Gastrocnemius medialis (tissue), 4 donors: ENCODE measurements at regions not wholly inside any gene's neighbourhood (a gene's known extent, or its start where the extent isn't known, plus 50 kb on each side); places are given as distances from the start of the nearest gene placed in this dataset.

ENCODE experiments used
- ATAC-seq, 2 donors: fragments of 150-250 bp; one replicate each; pipeline ENCODE4 v1.9.1; 2016
- DNase-seq, 2 donors: peaks; one replicate each; pipeline ENCODE4 v3.0.0-alpha.2; 2019
- H3K27ac ChIP-seq, 4 donors: fragments of 200-600 bp; sonication (generic); 1 replicate in 1 of 4; 2 replicates in 3 of 4; pipeline ENCODE4 v1.5.1; 2016 to 2018; ENCODE audit warnings: mild to moderate bottlenecking in 2 of 4, moderate library complexity in 1 of 4
- H3K27me3 ChIP-seq, 3 donors: fragments of 200-600 bp; sonication (generic) in 2 of 3; 1 replicate in 1 of 3; 2 replicates in 2 of 3; pipeline versions ENCODE4 v1.5.1 to v1.6.0; 2016 to 2019; ENCODE audit warnings: mild to moderate bottlenecking in 1 of 3, moderate library complexity in 1 of 3
- H3K36me3 ChIP-seq, 2 donors: fragments of 200-600 bp; sonication (generic) in 1 of 2; one replicate each; pipeline ENCODE4 v1.5.1; 2017 to 2018
- H3K4me1 ChIP-seq, 2 donors: fragments of 200-600 bp; sonication (generic) in 1 of 2; one replicate each; pipeline ENCODE4 v1.5.1; 2016 to 2017; ENCODE audit warnings: mild to moderate bottlenecking in 2 of 2
- H3K4me3 ChIP-seq, 4 donors: fragments of 200-600 bp; sonication (generic) in 3 of 4; 1 replicate in 1 of 4; 2 replicates in 3 of 4; pipeline ENCODE4 v1.5.1; 2016 to 2019; ENCODE audit warnings: mild to moderate bottlenecking in 2 of 4
- H3K9me3 ChIP-seq, 3 donors: fragments of 200-600 bp; sonication (generic) in 2 of 3; 1 replicate in 1 of 3; 2 replicates in 2 of 3; pipeline ENCODE4 v1.5.1; 2016 to 2019
- POLR2A ChIP-seq, 2 donors: fragments of 450-650 bp; IDR thresholded peaks; one replicate each; pipeline ENCODE4 v1.6.1; 2017; ENCODE audit warnings: antibody characterized with exemption in 2 of 2, mild to moderate bottlenecking in 2 of 2, moderate library complexity in 2 of 2
- in situ Hi-C, 4 donors: fragments of 200-750 bp; cut with MboI; loops; one replicate each; pipeline versions ENCODE4 v1.15.0 to v1.8.0; 2017; ENCODE audit warnings: low sequenced_read_pairs in 4 of 4
- intact Hi-C: fragments of 100-400 bp; cut with DNase I; formaldehyde crosslinking; loops from one replicate; pipeline ENCODE4 v1.15.1; 2023; ENCODE audit warnings: low total_unique reads
- TF ChIP-seq, protein P1 (sequence below), 5 experiments: fragments of 450-650 bp in 3 of 5; fragments of 200-600 bp in 2 of 5; sonication (generic) in 2 of 5; IDR thresholded peaks in 4 of 5; conservative IDR thresholded peaks in 1 of 5; 1 replicate in 4 of 5; 2 replicates in 1 of 5; pipeline ENCODE4 v1.5.1; 2016 to 2019; ENCODE audit warnings: antibody characterized with exemption in 5 of 5, mild to moderate bottlenecking in 3 of 5, moderate library complexity in 3 of 5

DNA sequence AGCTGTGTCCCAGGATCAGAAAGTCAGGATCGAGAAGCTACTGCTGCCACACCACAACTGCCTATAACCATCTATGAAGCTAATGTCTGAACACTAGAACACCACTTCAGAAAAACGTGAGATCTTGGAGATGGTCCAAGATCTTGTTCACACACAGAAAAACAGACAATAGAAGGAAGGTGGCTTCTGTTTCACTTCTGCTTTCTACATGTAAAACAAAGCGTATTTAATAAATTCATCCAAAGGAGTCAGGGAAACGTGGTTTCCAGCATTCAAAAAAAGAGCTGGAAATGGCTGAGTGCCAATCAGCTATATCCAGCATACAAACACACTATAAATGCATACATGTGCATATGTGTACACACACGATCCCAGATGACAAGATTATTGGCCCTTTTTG is 70.2 kb upstream of the CCDC71L start:
- Histone ChIP-seq H3K4me3 (no peak overlapping the region), H3K4me1 (no peaks in the 10 kb centered on the region), H3K36me3 (no peaks in the 10 kb centered on the region), H3K9me3 (no peaks in the 10 kb centered on the region), H3K27ac (peak overlapping the region in 1 of 4 donors; percentile 31), H3K27me3 (no peaks in the 10 kb centered on the region)
- in situ Hi-C loops, result loop anchor here in 1 of 4 donors (10.0 to 25.0 kb wide), 2 partner anchors 76 to 194 kb away; no protein-coding TSS in a partner anchor
- ATAC-seq (no peak), DNase-seq (no peak)
- TF ChIP-seq, protein P1, sequence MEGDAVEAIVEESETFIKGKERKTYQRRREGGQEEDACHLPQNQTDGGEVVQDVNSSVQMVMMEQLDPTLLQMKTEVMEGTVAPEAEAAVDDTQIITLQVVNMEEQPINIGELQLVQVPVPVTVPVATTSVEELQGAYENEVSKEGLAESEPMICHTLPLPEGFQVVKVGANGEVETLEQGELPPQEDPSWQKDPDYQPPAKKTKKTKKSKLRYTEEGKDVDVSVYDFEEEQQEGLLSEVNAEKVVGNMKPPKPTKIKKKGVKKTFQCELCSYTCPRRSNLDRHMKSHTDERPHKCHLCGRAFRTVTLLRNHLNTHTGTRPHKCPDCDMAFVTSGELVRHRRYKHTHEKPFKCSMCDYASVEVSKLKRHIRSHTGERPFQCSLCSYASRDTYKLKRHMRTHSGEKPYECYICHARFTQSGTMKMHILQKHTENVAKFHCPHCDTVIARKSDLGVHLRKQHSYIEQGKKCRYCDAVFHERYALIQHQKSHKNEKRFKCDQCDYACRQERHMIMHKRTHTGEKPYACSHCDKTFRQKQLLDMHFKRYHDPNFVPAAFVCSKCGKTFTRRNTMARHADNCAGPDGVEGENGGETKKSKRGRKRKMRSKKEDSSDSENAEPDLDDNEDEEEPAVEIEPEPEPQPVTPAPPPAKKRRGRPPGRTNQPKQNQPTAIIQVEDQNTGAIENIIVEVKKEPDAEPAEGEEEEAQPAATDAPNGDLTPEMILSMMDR (IDR thresholded peaks at IDR 0.05 in 4 of 5, conservative IDR thresholded peaks at IDR 0.05 in 1 of 5), result no peak
- intact Hi-C loops, result no loop called here

DNA sequence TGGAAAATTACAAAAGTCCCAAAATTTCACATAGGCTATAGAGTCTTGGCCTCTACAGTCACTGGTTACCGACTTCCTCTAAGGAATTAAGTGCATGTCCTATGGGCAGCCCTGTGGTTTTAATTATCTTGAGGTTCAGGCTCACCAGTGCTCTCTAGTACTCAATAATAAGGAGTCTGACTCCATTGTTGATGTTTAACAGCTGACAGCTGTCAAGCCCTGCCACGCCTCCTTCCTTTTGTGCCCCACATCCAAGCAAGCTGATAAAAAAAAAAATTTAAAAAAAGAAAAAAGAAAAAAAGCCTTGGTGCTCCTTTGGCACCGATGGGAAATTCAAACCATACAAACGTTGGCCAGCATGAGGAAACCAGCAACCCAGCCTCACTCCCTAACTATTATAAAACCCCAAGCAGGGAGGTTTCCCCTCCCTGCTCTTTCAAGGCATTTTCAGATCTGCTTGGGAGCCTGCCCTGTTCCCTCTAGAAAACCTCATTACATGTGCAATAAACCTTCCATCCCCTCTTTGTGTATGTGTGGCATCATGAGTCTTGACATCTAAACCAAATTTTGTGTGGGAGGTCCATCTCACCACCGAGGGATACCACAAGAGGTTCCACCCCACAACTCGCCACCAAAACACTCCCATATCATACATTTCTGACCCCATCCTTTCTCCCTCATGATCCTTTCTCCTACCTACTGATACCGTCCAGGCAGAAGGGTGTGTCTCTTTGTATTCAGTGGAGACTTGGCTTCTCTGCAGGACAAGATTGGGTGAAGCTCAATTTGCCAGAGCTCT is 70.9 kb upstream of the CCDC71L start:
- Histone ChIP-seq H3K36me3 (no peaks in the 10 kb centered on the region), H3K27ac (peak overlapping the region in 1 of 4 donors; percentile 31), H3K27me3 (no peaks in the 10 kb centered on the region), H3K4me3 (no peak overlapping the region), H3K4me1 (no peaks in the 10 kb centered on the region), H3K9me3 (no peaks in the 10 kb centered on the region)
- intact Hi-C loops (no loop called here), in situ Hi-C loops (loop anchor here in 1 of 4 donors (10.0 to 25.0 kb wide), 2 partner anchors 77 to 195 kb away; no protein-coding TSS in a partner anchor)
- DNase-seq, result no peak
- TF ChIP-seq, protein P1 (IDR thresholded peaks at IDR 0.05 in 4 of 5, conservative IDR thresholded peaks at IDR 0.05 in 1 of 5), result no peak
- TF ChIP-seq POLR2A (IDR thresholded peaks at IDR 0.05), result no peak
- no peak for ATAC-seq

DNA sequence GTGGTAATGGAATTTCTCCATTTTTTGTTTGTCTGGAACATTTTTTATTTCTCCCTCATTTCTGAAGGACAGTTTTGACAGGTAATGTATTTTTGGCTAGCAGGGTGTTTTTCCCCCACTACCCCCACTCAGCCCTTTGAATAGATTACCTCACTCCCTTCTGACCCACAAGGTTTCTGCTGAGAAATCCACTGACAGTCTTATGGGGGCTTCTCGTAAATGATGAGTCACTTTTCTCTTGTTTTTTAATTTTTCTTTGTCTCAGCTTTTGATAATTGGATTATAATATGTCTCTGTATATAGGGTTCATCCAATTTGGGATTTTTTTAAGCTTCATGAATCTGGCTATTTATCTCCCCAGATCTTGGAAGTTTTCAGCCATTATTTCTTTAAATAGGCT is 74.7 kb upstream of the CCDC71L start:
- no peaks in the 10 kb centered on the region for H3K36me3 ChIP-seq
- in situ Hi-C loops, result loop anchor here in 1 of 4 donors (10.0 to 25.0 kb wide), 2 partner anchors 81 to 198 kb away; no protein-coding TSS in a partner anchor

DNA sequence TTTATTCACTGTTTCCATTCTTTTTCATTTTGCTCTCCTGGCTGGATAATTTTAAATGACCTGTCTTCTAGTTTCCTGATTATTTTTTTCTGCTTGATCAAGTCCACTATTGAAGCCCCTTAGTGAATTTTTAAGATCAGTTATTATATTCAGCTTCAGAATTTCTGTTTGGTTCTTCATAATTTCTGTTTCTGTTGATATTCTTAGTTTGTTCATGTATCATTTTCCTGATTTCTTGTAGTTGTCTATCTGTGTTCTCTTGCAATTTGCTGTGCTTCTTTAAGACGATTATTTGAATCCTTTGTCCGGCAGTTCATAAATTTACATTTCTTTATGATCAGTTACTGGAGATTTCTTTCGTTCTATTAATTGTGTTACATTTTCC is 75.2 kb upstream of the CCDC71L start:
- no peaks in the 10 kb centered on the region for H3K4me1 ChIP-seq
- DNase-seq, result no peak
- in situ Hi-C loops (loop anchor here in 1 of 4 donors (10.0 to 25.0 kb wide), 2 partner anchors 81 to 199 kb away; no protein-coding TSS in a partner anchor), intact Hi-C loops (loop anchor here (2.0 to 5.0 kb wide), 3 partner anchors 74 to 559 kb away; partner anchors contain the start of gene CCDC71L)
- TF ChIP-seq, protein P1 (IDR thresholded peaks at IDR 0.05 in 4 of 5, conservative IDR thresholded peaks at IDR 0.05 in 1 of 5), result no peak
- no peaks in the 10 kb centered on the region for H3K36me3 ChIP-seq
- H3K27ac ChIP-seq, result no peak overlapping the region
- ATAC-seq, result no peak
- no peaks in the 10 kb centered on the region for H3K27me3 ChIP-seq
- H3K4me3 ChIP-seq, result no peak overlapping the region
- H3K9me3 ChIP-seq, result no peaks in the 10 kb centered on the region

More for the DNA sequence above, 74.7 kb upstream of the CCDC71L start:
- TF ChIP-seq POLR2A (IDR thresholded peaks at IDR 0.05), result no peak
- TF ChIP-seq, protein P1 (IDR thresholded peaks at IDR 0.05 in 4 of 5, conservative IDR thresholded peaks at IDR 0.05 in 1 of 5), result no peak
- Histone ChIP-seq H3K9me3 (no peaks in the 10 kb centered on the region), H3K27me3 (no peaks in the 10 kb centered on the region), H3K4me1 (no peaks in the 10 kb centered on the region), H3K4me3 (no peak overlapping the region), H3K27ac (no peak overlapping the region)
- ATAC-seq (no peak), DNase-seq (no peak)
- intact Hi-C loops, result loop anchor here (2.0 to 5.0 kb wide), 3 partner anchors 73 to 558 kb away; partner anchors contain the start of gene CCDC71L
